GM12892 (cell line): ENCODE measurements at regions not wholly inside any gene's neighbourhood (a gene's known extent, or its start where the extent isn't known, plus 50 kb on each side); places are given as distances from the start of the nearest gene placed in this dataset.

ENCODE experiments used
- POLR2A ChIP-seq: IDR thresholded peaks from 2 replicates; pipeline ENCODE4 v1.6.1; 2011; ENCODE audit warnings: low read depth, low read length, control low read depth
- POLR2AphosphoS5 ChIP-seq: IDR thresholded peaks from 2 replicates; pipeline ENCODE4 v1.6.1; 2011; ENCODE audit warnings: low read depth, low read length, control low read depth
- TAF1 ChIP-seq: IDR thresholded peaks from 2 replicates; pipeline ENCODE4 v1.6.1; 2011; ENCODE audit warnings: low read depth, mild to moderate bottlenecking, control low read depth, low read length, borderline replicate concordance

- TF ChIP-seq POLR2AphosphoS5 (no peak), POLR2A (no peak), TAF1 (no peak)
Measured at GRCh38 chr5:57569601-57570000, 87.0 kb upstream of the ACTBL2 start.
